ENCODE measurements at regions not wholly inside any gene's neighbourhood (a gene's known extent, or its start where the extent isn't known, plus 50 kb on each side); places are given as distances from the start of the nearest gene placed in this dataset.
"Not testable (repeated sequence)": the region's sequence is repeated elsewhere in the genome, so short reads cannot be mapped to it uniquely, and the experiment has no call there.

- in situ Hi-C loops (cut with MboI; ENCODE audit: low sequenced_read_pairs) = not testable (repeated sequence)
Observed at GRCh38 chr5:116858020-116858419, 283.4 kb upstream of the SEMA6A start.

GRCh38 chr5:116856271-116856670, 281.6 kb upstream of the SEMA6A start:
- in situ Hi-C loops (cut with MboI; ENCODE audit: low sequenced_read_pairs) = no loop called here

GRCh38 chr5:116853992-116854391, 279.4 kb upstream of the SEMA6A start:
- in situ Hi-C loops (cut with MboI; ENCODE audit: low sequenced_read_pairs) = no loop called here

GRCh38 chr5:116848954-116849581, 274.4 kb upstream of the SEMA6A start:
- in situ Hi-C loops (cut with MboI; ENCODE audit: low sequenced_read_pairs) = no loop called here

- in situ Hi-C loops (cut with MboI; ENCODE audit: low sequenced_read_pairs) = no loop called here
Observed at GRCh38 chr5:116847960-116848359, 273.3 kb upstream of the SEMA6A start.

- in situ Hi-C loops (cut with MboI; ENCODE audit: low sequenced_read_pairs) = no loop called here
Observed at GRCh38 chr5:116844015-116844414, 269.4 kb upstream of the SEMA6A start.

GRCh38 chr5:116842514-116842961, 267.9 kb upstream of the SEMA6A start:
- in situ Hi-C loops (cut with MboI; ENCODE audit: low sequenced_read_pairs) = no loop called here

GRCh38 chr5:116841734-116842133, 267.1 kb upstream of the SEMA6A start:
- in situ Hi-C loops (cut with MboI; ENCODE audit: low sequenced_read_pairs) = no loop called here

GRCh38 chr5:116838011-116838536, 263.5 kb upstream of the SEMA6A start:
- in situ Hi-C loops (cut with MboI; ENCODE audit: low sequenced_read_pairs) = no loop called here

- in situ Hi-C loops (cut with MboI; ENCODE audit: low sequenced_read_pairs) = no loop called here
Observed at GRCh38 chr5:116834796-116835515, 260.3 kb upstream of the SEMA6A start.

- in situ Hi-C loops (cut with MboI; ENCODE audit: low sequenced_read_pairs) = no loop called here
Observed at GRCh38 chr5:116830079-116830478, 255.5 kb upstream of the SEMA6A start.

GRCh38 chr5:116827078-116827477, 252.5 kb upstream of the SEMA6A start:
- in situ Hi-C loops (cut with MboI; ENCODE audit: low sequenced_read_pairs) = no loop called here

- in situ Hi-C loops (cut with MboI; ENCODE audit: low sequenced_read_pairs) = no loop called here
Observed at GRCh38 chr5:116825486-116825885, 250.9 kb upstream of the SEMA6A start.

- in situ Hi-C loops (cut with MboI; ENCODE audit: low sequenced_read_pairs) = no loop called here
Observed at GRCh38 chr5:116824751-116825438, 250.3 kb upstream of the SEMA6A start.

GRCh38 chr5:116814626-116815385, 240.2 kb upstream of the SEMA6A start:
- in situ Hi-C loops (cut with MboI; ENCODE audit: low sequenced_read_pairs) = no loop called here

- in situ Hi-C loops (cut with MboI; ENCODE audit: low sequenced_read_pairs) = no loop called here
Observed at GRCh38 chr5:116813906-116814305, 239.3 kb upstream of the SEMA6A start.

GRCh38 chr5:116813356-116813755, 238.7 kb upstream of the SEMA6A start:
- in situ Hi-C loops (cut with MboI; ENCODE audit: low sequenced_read_pairs) = no loop called here

GRCh38 chr5:116810951-116811350, 236.3 kb upstream of the SEMA6A start:
- in situ Hi-C loops (cut with MboI; ENCODE audit: low sequenced_read_pairs) = no loop called here

GRCh38 chr5:116806836-116807235, 232.2 kb upstream of the SEMA6A start:
- in situ Hi-C loops (cut with MboI; ENCODE audit: low sequenced_read_pairs) = no loop called here

- in situ Hi-C loops (cut with MboI; ENCODE audit: low sequenced_read_pairs) = no loop called here
Observed at GRCh38 chr5:116799401-116799800, 224.8 kb upstream of the SEMA6A start.

- in situ Hi-C loops (cut with MboI; ENCODE audit: low sequenced_read_pairs) = no loop called here
Observed at GRCh38 chr5:116795189-116795588, 220.6 kb upstream of the SEMA6A start.

All from HL-60/S4 (cell line).